Small intestine (tissue), 7 donors: ENCODE measurements at regions not wholly inside any gene's neighbourhood (a gene's known extent, or its start where the extent isn't known, plus 50 kb on each side); places are given as distances from the start of the nearest gene placed in this dataset.

ENCODE experiments used
- DNase-seq, 2 donors: peaks; one replicate each; pipeline versions ENCODE4 v3.0.0 to v3.0.0-alpha.2; 2013
- FAIRE-seq: peaks from 2 replicates; lab custom pipeline; 2012; peaks lifted over from hg19 to GRCh38; lab: Jason Lieb, UNC
- H3K27ac ChIP-seq, 3 donors: one replicate each; pipeline ENCODE4 v1.5.1; 2013; ENCODE audit warnings: low read length in 2 of 3, mild to moderate bottlenecking in 2 of 3, control low read depth in 1 of 3, inconsistent platforms in 1 of 3, low read depth in 1 of 3, moderate library complexity in 1 of 3
- H3K27me3 ChIP-seq, 3 donors: one replicate each; pipeline ENCODE4 v1.6.1; 2013; ENCODE audit warnings: low read length in 3 of 3, inconsistent platforms in 1 of 3; ENCODE audit not compliant: control insufficient read depth in 3 of 3, insufficient read depth in 3 of 3
- H3K36me3 ChIP-seq, 3 donors: one replicate each; pipeline ENCODE4 v1.6.1; 2013; ENCODE audit warnings: low read length in 3 of 3, inconsistent platforms in 1 of 3, low read depth in 1 of 3, mild to moderate bottlenecking in 1 of 3, moderate library complexity in 1 of 3; ENCODE audit not compliant: control insufficient read depth in 3 of 3, insufficient read depth in 2 of 3
- H3K4me1 ChIP-seq, 3 donors: one replicate each; pipeline ENCODE4 v1.6.1; 2013; ENCODE audit warnings: low read length in 2 of 3, inconsistent platforms in 1 of 3, low read depth in 1 of 3, mild to moderate bottlenecking in 1 of 3, moderate library complexity in 1 of 3; ENCODE audit not compliant: control insufficient read depth in 3 of 3, insufficient read depth in 2 of 3
- H3K4me3 ChIP-seq, 3 donors: one replicate each; pipeline ENCODE4 v1.5.1; 2013; ENCODE audit warnings: low read length in 3 of 3, control low read depth in 1 of 3, inconsistent platforms in 1 of 3, low read depth in 1 of 3, mild to moderate bottlenecking in 1 of 3, moderate library complexity in 1 of 3
- H3K9me3 ChIP-seq, 2 donors: one replicate each; pipeline ENCODE4 v1.6.1; 2013; ENCODE audit warnings: low read depth in 1 of 2, low read length in 1 of 2; ENCODE audit not compliant: control insufficient read depth in 2 of 2, insufficient read depth in 1 of 2
- WGBS, 3 donors: extraction: QIAGEN DNeasy Blood & Tissue Kit; methylation state at CpG; one replicate each; pipeline ENCODE4 v1.1.7; 2013; 5-methylcytosine and 5-hydroxymethylcytosine counted together
- donor health status: healthy with polysubstance abuse.
- donor health status: control.
- donor health status: control.
- donor health status: Bipolar disorder and iron deficiency.
- donor health status: healthy.

DNA sequence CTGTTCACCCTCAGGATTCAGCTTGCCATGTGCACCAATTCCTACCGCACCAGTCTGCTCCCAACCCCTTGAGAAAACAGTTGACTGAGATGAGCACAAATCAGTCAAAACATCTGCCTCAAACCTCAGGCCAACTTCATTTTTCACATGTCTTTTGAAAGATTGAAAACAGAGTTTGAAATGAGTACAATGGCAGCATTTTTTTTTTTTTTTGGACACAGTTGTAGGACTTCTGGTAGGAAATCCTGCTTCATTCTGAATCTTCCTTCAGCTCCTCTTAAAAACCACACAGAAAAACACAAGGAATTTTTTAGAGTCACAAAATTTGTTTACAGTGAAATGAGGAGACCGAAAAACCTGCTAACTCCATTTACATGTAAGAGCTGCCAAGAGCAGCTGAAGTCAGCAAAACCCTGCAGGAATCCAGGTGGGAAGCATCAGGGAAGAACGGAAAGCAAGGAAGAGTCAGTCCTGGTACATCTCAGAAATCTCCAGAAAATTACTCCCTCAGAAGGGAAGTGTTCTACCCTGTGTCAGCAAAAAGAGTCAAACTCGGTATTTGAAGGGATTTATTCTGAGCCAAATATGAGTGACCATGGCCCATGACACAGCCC is 100.3 kb upstream of the TMTC1 start:
- DNase-seq (no peak), FAIRE-seq (no peak)
- Histone ChIP-seq H3K27me3 (no peaks in the 10 kb centered on the region), H3K36me3 (no peaks in the 10 kb centered on the region), H3K4me3 (no peak overlapping the region), H3K4me1 (no peaks in the 10 kb centered on the region), H3K27ac (no peak overlapping the region), H3K9me3 (peaks cover 0 to 9% of the 10 kb centered on the region in 2 donors)
- 67 to 91% (median 79%) methylated on average over 4 of the region's 4 CpGs for WGBS, 3 donors

DNA sequence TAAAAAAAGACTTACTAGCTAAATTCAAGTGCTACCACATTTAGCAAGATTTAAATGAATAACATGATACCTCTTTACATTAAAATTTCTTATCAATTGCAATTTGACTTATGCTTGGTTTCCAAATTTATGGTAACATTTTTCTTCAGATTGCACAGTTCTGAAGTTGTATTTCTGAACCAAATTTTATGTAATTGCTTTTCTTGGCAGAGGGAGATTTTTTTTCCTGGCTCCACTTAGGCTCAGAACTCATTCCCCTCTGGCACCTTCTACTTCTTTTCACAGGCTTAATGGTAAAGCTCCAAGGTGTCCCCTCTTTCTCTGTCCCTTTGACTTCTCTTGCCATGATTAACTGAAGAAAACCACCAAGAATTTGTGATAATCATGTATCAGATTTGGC is 99.8 kb upstream of the TMTC1 start:
- FAIRE-seq (no peak), DNase-seq (no peak)
- Histone ChIP-seq H3K36me3 (no peaks in the 10 kb centered on the region), H3K4me3 (no peak overlapping the region), H3K9me3 (peaks cover 0 to 7% of the 10 kb centered on the region in 2 donors), H3K4me1 (no peaks in the 10 kb centered on the region), H3K27me3 (no peaks in the 10 kb centered on the region), H3K27ac (no peak overlapping the region)

DNA sequence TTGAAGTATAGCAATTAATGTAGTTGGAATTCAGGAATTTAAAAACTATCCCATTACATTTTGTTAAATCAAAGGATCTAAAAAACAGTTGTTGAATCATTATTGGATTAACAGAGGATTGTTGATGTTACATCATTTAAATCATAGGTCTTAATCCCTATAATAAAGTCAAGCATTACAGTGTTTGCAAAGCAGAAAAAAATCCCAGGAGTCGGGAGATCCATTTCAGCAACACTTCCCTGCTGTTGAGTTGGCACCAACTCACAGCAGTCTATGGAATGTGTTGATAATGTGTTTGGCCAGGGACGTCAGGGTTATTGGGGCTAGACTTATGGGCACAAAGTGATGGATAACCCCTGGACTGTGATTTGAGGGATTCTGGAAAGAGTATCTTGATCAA is 99.1 kb upstream of the TMTC1 start:
- peaks cover 0 to 2% of the 10 kb centered on the region in 2 donors for H3K9me3 ChIP-seq
- no peak overlapping the region for H3K27ac ChIP-seq
- DNase-seq (no peak), FAIRE-seq (no peak)
- H3K36me3 ChIP-seq = no peaks in the 10 kb centered on the region
- 46 to 57% (median 53%) methylated on average over 2 of the region's 2 CpGs for WGBS, 3 donors
- H3K27me3 ChIP-seq = no peaks in the 10 kb centered on the region
- H3K4me1 ChIP-seq = no peaks in the 10 kb centered on the region
- H3K4me3 ChIP-seq = no peak overlapping the region

DNA sequence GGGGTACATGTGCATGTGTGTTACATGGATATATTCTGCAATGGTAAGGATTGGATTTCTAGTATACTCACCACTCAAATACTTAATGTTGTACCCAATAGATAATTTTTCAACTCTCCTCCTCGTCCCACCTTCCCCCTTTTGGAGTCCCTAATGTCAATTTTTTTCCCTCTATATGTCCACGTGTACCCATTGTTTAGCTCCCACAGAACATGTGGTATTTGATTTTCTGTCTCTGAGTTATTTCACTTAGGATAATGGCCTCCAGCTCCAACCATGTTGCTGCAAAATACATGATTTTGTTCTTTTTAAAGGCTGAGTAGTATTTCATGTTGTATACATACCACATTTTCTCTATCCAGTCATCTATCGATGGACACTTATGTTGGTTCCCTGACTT is 97.2 kb upstream of the TMTC1 start:
- no peak overlapping the region for H3K27ac ChIP-seq
- DNase-seq = no peak
- no peak for FAIRE-seq

GRCh38 chr12:29879606-29880308 is 96.0 kb upstream of the TMTC1 start:
- DNase-seq (no peak), FAIRE-seq (no peak)
- WGBS, 3 donors = 76 to 82% (median 80%) methylated on average over 4 of the region's 4 CpGs
- Histone ChIP-seq H3K4me3 (no peak overlapping the region), H3K27me3 (no peaks in the 10 kb centered on the region), H3K36me3 (no peaks in the 10 kb centered on the region), H3K27ac (no peak overlapping the region), H3K9me3 (peaks cover 0 to 2% of the 10 kb centered on the region in 2 donors), H3K4me1 (no peaks in the 10 kb centered on the region)

More for the DNA sequence above, 97.2 kb upstream of the TMTC1 start:
- H3K36me3 ChIP-seq = no peaks in the 10 kb centered on the region
- H3K4me1 ChIP-seq = no peaks in the 10 kb centered on the region
- peaks cover 0 to 2% of the 10 kb centered on the region in 2 donors for H3K9me3 ChIP-seq
- H3K4me3 ChIP-seq = no peak overlapping the region
- H3K27me3 ChIP-seq = no peaks in the 10 kb centered on the region
- WGBS, 3 donors = 67 to 82% (median 69%) methylated on average over 3 of the region's 3 CpGs

DNA sequence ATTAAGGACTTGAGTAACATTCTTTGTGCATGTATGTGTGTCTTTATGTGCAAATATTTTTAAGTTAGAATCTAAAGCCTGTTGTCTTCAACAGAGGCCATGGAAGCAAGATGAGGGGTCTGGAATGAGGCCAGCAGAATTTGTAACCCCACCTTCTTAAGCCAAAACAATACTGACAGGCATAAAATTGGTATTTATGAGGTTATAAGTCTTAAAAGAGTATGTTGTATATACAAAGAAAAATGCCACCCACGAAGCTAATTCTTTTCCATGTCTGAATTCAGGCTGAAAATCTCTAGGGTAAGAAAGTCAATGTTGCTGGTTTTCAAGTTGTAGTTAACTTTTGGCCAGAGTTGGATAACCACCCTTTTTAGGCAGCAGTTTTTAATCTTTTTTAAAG is 86.2 kb upstream of the TMTC1 start:
- H3K4me1 ChIP-seq = no peaks in the 10 kb centered on the region
- WGBS, 3 donors = 12 to 37% (median 18%) methylated on average over 1 of the region's 1 CpG
- no peak overlapping the region for H3K4me3 ChIP-seq
- no peak for FAIRE-seq
- DNase-seq = no peak
- H3K9me3 ChIP-seq = no peaks in the 10 kb centered on the region
- H3K27me3 ChIP-seq = no peaks in the 10 kb centered on the region
- no peak overlapping the region for H3K27ac ChIP-seq
- no peaks in the 10 kb centered on the region for H3K36me3 ChIP-seq

DNA sequence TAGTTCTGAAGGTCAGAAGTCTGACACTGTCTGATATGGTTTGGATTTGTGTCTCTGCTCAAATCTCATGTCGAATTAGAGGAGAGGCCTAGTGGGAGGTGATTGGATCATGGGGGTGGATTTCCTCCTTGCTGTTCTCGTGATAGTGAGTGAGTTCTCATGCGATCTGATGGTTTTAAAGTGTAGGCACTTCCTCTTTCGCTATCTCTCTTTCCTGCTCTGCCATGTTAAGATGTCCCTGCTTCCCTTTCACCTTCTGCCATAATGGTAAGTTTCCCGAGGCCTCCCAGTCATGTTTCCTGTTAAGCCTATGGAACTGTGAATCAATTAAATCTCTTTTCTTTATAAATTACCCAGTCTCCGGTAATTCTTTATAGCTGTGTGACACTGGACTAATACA is 84.1 kb upstream of the TMTC1 start:
- Histone ChIP-seq H3K4me3 (no peak overlapping the region), H3K27ac (no peak overlapping the region), H3K36me3 (no peaks in the 10 kb centered on the region), H3K4me1 (no peaks in the 10 kb centered on the region), H3K27me3 (no peaks in the 10 kb centered on the region), H3K9me3 (no peaks in the 10 kb centered on the region)
- WGBS, 3 donors = 75 to 86% (median 78%) methylated on average over 6 of the region's 6 CpGs
- FAIRE-seq = no peak
- DNase-seq = no peak

DNA sequence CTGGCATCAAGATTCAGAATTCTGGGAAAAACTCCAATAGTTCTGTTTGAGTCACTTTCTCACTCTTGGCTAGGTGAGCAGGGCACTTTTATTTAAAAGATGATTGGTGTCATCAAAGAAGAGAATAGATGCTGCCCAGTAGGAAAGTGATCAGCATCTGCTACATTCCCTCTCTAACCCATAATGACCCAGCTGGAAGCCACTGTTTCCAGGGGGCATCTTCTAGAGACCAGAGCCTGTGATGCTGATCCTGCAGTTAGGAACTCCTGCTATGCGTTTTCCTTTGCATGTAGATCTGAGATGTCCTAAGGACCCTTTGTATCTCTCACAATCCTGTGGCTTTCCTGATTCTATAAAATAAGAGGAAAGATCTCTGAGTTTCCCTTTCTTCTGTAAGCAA is 79.9 kb upstream of the TMTC1 start:
- no peak overlapping the region for H3K27ac ChIP-seq
- FAIRE-seq (no peak), DNase-seq (no peak)
- 50 to 67% (median 55%) methylated on average over 1 of the region's 1 CpG for WGBS, 3 donors
- H3K4me1 ChIP-seq = no peaks in the 10 kb centered on the region
- H3K36me3 ChIP-seq = no peaks in the 10 kb centered on the region
- no peaks in the 10 kb centered on the region for H3K27me3 ChIP-seq
- no peak overlapping the region for H3K4me3 ChIP-seq
- no peaks in the 10 kb centered on the region for H3K9me3 ChIP-seq
